Spleen (tissue), 11 donors: ENCODE measurements at regions not wholly inside any gene's neighbourhood (a gene's known extent, or its start where the extent isn't known, plus 50 kb on each side); places are given as distances from the start of the nearest gene placed in this dataset.

Experiments used
- DNase-seq: peaks from one replicate; pipeline ENCODE4 v3.0.0-alpha.2; 2020
- H3K27ac ChIP-seq, 8 donors: fragments of 200-600 bp; sonication (generic) in 7 of 8; 1 replicate in 4 of 8; 2 replicates in 4 of 8; pipeline versions ENCODE4 v1.5.0 to v1.8.0; 2016 to 2021; ENCODE audit warnings: inconsistent platforms in 4 of 8, mild to moderate bottlenecking in 4 of 8, moderate library complexity in 1 of 8
- H3K27me3 ChIP-seq, 7 donors: fragments of 200-600 bp; sonication (generic) in 6 of 7; replicated peaks in 1 of 7; 1 replicate in 4 of 7; 2 replicates in 3 of 7; pipeline versions ENCODE4 v1.5.0 to v1.8.0; 2016 to 2021; ENCODE audit warnings: inconsistent platforms in 3 of 7, mild to moderate bottlenecking in 1 of 7
- H3K36me3 ChIP-seq, 6 donors: fragments of 200-600 bp; sonication (generic) in 5 of 6; 1 replicate in 4 of 6; 2 replicates in 2 of 6; pipeline versions ENCODE4 v1.5.0 to v1.8.0; 2016 to 2021; ENCODE audit warnings: inconsistent platforms in 2 of 6
- H3K4me1 ChIP-seq, 6 donors: fragments of 200-600 bp; sonication (generic) in 5 of 6; 1 replicate in 3 of 6; 2 replicates in 3 of 6; pipeline versions ENCODE4 v1.5.0 to v1.8.0; 2016 to 2021; ENCODE audit warnings: inconsistent platforms in 3 of 6
- H3K4me3 ChIP-seq, 8 donors: fragments of 200-600 bp; sonication (generic) in 7 of 8; 1 replicate in 4 of 8; 2 replicates in 4 of 8; pipeline versions ENCODE4 v1.5.0 to v1.8.0; 2016 to 2021; ENCODE audit warnings: inconsistent platforms in 4 of 8, mild to moderate bottlenecking in 4 of 8, moderate library complexity in 2 of 8
- H3K9me3 ChIP-seq, 8 donors: fragments of 200-600 bp; sonication (generic) in 7 of 8; 1 replicate in 4 of 8; 2 replicates in 4 of 8; pipeline versions ENCODE4 v1.5.0 to v1.8.0; 2016 to 2021; ENCODE audit warnings: inconsistent platforms in 4 of 8
- POLR2A ChIP-seq, 3 donors: fragments of 450-650 bp; IDR thresholded peaks; one replicate each; pipeline ENCODE4 v1.5.1; 2017; ENCODE audit warnings: antibody characterized with exemption in 3 of 3, mild to moderate bottlenecking in 1 of 3
- POLR2AphosphoS5 ChIP-seq, 3 donors: sonication (generic); formaldehyde crosslinking; IDR thresholded peaks; one replicate each; pipeline ENCODE4 v1.5.1; 2017; ENCODE audit warnings: antibody characterized with exemption in 3 of 3
- WGBS, 5 donors: extraction: QIAGEN DNeasy Blood & Tissue Kit in 3 of 5; methylation state at CpG; one replicate each; pipeline versions ENCODE4 v1.1.5 to v1.1.7; 2013 to 2018; 5-methylcytosine and 5-hydroxymethylcytosine counted together
- intact Hi-C: fragments of 100-400 bp; cut with DNase I; formaldehyde crosslinking; loops from one replicate; pipeline ENCODE4 v1.15.0; 2023; ENCODE audit warnings: low total_unique reads
- TF ChIP-seq, protein P1 (sequence below), 11 experiments: fragments of 200-600 bp in 7 of 11; fragments of 450-650 bp in 4 of 11; sonication (generic) in 4 of 11; IDR thresholded peaks in 8 of 11; conservative IDR thresholded peaks in 3 of 11; 1 replicate in 7 of 11; 2 replicates in 4 of 11; pipeline versions ENCODE4 v1.4.0 to v1.8.0; 2016 to 2021; ENCODE audit warnings: antibody characterized with exemption in 11 of 11, inconsistent platforms in 4 of 11, mild to moderate bottlenecking in 1 of 11
- donor health status: healthy with polysubstance abuse.
- donor health status: DM: no; HTN: no; CAD: no; lungs with moderate emphysema.
- donor health status: DM: no; HTN: no; CAD: no.
- donor health status: Bipolar disorder and iron deficiency.
- donor health status: healthy.
- donor health status: DM: no; HTN: no; CAD: no.
- donor health status: DM: yes; HTN: yes; CAD: no.

DNA sequence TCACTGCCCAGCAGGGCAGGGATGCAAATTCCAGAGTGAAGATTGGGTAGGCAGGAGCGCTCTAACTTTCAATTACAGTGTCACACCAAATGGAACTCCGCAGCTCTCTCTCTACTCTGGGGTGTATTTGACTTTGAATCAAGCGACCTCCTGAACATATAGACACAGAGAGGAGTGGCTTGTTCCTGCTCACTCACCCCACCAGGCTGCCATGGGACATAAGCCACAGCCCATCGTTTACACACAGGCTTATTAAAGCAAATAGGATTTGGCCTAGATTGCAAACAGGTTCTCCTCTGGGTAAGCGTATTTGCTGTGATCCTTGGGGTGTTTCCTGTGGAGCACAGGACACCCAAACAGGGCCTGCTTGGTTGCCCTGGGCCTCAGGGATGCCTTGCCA, 281.6 kb upstream of the CCL2 start:
- Histone ChIP-seq H3K36me3 (no peaks in the 10 kb centered on the region), H3K9me3 (no peaks in the 10 kb centered on the region), H3K27me3 (peaks cover 0 to 26% (median 0%) of the 10 kb centered on the region in 7 donors), H3K27ac (no peak overlapping the region), H3K4me1 (peaks cover 0 to 6% (median 3%) of the 10 kb centered on the region in 6 donors), H3K4me3 (no peak overlapping the region)
- TF ChIP-seq, protein P1, sequence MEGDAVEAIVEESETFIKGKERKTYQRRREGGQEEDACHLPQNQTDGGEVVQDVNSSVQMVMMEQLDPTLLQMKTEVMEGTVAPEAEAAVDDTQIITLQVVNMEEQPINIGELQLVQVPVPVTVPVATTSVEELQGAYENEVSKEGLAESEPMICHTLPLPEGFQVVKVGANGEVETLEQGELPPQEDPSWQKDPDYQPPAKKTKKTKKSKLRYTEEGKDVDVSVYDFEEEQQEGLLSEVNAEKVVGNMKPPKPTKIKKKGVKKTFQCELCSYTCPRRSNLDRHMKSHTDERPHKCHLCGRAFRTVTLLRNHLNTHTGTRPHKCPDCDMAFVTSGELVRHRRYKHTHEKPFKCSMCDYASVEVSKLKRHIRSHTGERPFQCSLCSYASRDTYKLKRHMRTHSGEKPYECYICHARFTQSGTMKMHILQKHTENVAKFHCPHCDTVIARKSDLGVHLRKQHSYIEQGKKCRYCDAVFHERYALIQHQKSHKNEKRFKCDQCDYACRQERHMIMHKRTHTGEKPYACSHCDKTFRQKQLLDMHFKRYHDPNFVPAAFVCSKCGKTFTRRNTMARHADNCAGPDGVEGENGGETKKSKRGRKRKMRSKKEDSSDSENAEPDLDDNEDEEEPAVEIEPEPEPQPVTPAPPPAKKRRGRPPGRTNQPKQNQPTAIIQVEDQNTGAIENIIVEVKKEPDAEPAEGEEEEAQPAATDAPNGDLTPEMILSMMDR (IDR thresholded peaks at IDR 0.05 in 8 of 11, conservative IDR thresholded peaks at IDR 0.05 in 3 of 11): no peak
- TF ChIP-seq POLR2A (IDR thresholded peaks at IDR 0.05) (no peak), POLR2AphosphoS5 (IDR thresholded peaks at IDR 0.05) (no peak)
- 69 to 78% (median 74%) methylated on average over 5 of the region's 5 CpGs for WGBS, 5 donors
- intact Hi-C loops: no loop called here
- DNase-seq: no peak

DNA sequence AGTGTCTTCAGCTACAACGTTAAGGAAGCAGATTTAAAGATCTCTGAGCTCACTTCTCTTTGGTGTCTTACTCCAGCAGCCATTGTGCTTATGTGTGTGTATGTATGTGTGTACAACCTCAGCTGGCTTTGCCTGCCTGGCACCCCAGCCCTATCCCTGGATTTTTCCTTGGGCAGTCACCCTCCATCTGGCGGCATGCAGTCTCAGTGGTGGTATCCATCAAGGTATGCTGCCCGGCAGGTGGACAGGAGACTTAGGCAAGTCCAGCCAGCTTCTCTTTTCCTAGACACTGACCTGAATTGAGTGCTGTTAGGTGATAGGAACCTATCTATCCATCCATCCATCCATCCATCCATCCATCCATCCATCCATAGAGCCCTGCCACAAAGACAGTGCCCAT, 280.8 kb upstream of the CCL2 start:
- no peak for DNase-seq
- intact Hi-C loops: no loop called here
- no peak overlapping the region for H3K4me3 ChIP-seq
- no peaks in the 10 kb centered on the region for H3K9me3 ChIP-seq
- no peaks in the 10 kb centered on the region for H3K4me1 ChIP-seq
- WGBS, 5 donors: 77 to 87% (median 80%) methylated on average over 3 of the region's 3 CpGs
- TF ChIP-seq, protein P1 (IDR thresholded peaks at IDR 0.05 in 8 of 11, conservative IDR thresholded peaks at IDR 0.05 in 3 of 11): no peak
- TF ChIP-seq POLR2AphosphoS5 (IDR thresholded peaks at IDR 0.05) (no peak), POLR2A (IDR thresholded peaks at IDR 0.05) (no peak)
- peaks cover 0 to 21% (median 0%) of the 10 kb centered on the region in 7 donors for H3K27me3 ChIP-seq
- H3K36me3 ChIP-seq: no peaks in the 10 kb centered on the region
- no peak overlapping the region for H3K27ac ChIP-seq

DNA sequence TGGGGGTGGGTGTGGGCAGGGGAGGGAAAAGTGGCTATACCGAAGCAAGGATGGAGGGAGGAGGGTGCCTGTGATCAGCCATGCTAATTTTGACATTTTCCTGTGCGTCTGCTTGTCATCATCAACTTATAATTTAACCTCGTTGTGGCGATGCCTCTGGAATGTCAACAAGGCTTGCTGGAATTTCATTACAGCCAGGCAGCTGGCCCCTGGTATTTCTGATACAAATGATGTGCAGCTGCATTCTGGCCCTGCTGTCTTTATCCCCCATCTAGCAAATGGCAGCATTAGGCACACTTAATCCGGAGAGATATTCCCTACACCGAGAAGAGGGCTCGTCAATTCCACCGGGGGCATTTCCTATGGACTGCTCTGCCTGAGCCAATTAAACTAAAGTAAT, 278.3 kb upstream of the CCL2 start:
- no peak overlapping the region for H3K27ac ChIP-seq
- no peak overlapping the region for H3K4me3 ChIP-seq
- 72 to 85% (median 84%) methylated on average over 8 of the region's 8 CpGs for WGBS, 5 donors
- no peaks in the 10 kb centered on the region for H3K36me3 ChIP-seq
- no peaks in the 10 kb centered on the region for H3K9me3 ChIP-seq
- no peak for DNase-seq
- H3K27me3 ChIP-seq: no peaks in the 10 kb centered on the region
- intact Hi-C loops: no loop called here
- TF ChIP-seq POLR2AphosphoS5 (IDR thresholded peaks at IDR 0.05) (no peak), POLR2A (IDR thresholded peaks at IDR 0.05) (no peak)
- TF ChIP-seq, protein P1 (IDR thresholded peaks at IDR 0.05 in 8 of 11, conservative IDR thresholded peaks at IDR 0.05 in 3 of 11): no peak
- H3K4me1 ChIP-seq: no peaks in the 10 kb centered on the region

DNA sequence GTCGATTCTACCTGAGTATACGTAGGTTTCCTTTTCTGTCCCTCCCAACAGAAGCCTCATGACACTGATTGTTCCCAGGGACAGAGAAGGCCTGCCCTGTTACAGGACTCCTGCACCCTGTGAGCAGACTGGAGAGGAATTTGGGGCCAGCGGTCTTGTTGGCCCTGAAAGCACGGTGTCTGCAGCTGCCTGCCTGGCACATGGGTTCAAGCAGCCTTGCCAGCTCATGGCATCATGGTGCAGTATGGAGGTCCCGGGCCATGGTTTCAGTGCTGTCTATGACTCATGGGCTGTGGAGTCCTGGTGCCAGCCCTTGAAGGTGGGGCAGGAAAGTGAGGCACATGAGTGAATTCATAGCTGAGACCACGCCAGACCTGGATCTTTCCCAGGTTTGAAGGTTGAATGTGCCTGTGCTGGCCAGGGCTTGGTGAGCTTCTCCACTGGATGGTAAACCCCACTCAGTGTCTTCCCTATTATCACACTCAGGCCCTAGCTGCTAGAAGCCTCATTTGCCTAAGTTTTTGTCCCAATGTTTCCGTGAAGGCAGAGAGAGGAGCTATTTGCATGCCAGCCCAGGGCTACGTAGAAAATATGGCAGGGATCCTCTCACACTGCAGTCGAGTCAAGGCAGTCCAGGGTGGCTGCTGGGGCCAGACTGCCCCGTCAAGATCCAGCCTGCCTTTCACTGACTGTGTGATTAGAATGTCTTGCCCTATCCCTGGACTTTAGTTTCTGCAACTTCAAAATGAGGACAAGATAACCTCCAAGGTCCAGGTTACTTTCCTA, 277.2 kb upstream of the CCL2 start:
- no peak overlapping the region for H3K4me3 ChIP-seq
- 85 to 92% (median 87%) methylated on average over 9 to 10 of the region's 10 CpGs for WGBS, 5 donors
- TF ChIP-seq, protein P1 (IDR thresholded peaks at IDR 0.05 in 8 of 11, conservative IDR thresholded peaks at IDR 0.05 in 3 of 11): no peak
- H3K27me3 ChIP-seq: no peaks in the 10 kb centered on the region
- no peak overlapping the region for H3K27ac ChIP-seq
- no peak for DNase-seq
- no peaks in the 10 kb centered on the region for H3K36me3 ChIP-seq
- no peaks in the 10 kb centered on the region for H3K4me1 ChIP-seq
- no peaks in the 10 kb centered on the region for H3K9me3 ChIP-seq
- intact Hi-C loops: no loop called here
